HL-60 (cell line): ENCODE measurements at regions not wholly inside any gene's neighbourhood (a gene's known extent, or its start where the extent isn't known, plus 50 kb on each side); places are given as distances from the start of the nearest gene placed in this dataset.
"Not testable (repeated sequence)": the region's sequence is repeated elsewhere in the genome, so short reads cannot be mapped to it uniquely, and the experiment has no call there.

Source experiments
- POLR2AphosphoS5 ChIP-seq: IDR thresholded peaks from 2 replicates; pipeline ENCODE4 v1.6.1; 2012; ENCODE audit warnings: low read depth
- TF ChIP-seq, protein P1 (sequence below): IDR thresholded peaks from one replicate; pipeline ENCODE4 v1.5.1; 2011; ENCODE audit warnings: low read length, control low read depth, inconsistent platforms; ENCODE audit not compliant: insufficient read depth

DNA sequence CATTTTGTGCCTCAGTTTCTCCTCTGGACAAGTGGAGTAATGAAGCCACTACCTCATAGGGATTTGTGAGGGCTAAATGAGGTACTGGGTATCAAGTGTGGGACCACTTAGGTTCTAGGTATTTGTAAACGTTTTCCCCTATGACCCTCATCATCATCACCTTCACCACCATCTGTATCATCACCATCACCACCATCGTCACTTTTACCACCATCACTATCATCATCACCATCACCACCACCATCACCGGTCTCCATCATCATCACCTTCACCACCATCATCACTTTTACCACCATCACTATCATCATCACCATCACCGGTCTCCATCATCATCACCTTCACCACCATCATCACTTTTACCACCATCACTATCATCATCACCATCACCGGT lies 94.1 kb upstream of the GSE1 start:
- TF ChIP-seq, protein P1, sequence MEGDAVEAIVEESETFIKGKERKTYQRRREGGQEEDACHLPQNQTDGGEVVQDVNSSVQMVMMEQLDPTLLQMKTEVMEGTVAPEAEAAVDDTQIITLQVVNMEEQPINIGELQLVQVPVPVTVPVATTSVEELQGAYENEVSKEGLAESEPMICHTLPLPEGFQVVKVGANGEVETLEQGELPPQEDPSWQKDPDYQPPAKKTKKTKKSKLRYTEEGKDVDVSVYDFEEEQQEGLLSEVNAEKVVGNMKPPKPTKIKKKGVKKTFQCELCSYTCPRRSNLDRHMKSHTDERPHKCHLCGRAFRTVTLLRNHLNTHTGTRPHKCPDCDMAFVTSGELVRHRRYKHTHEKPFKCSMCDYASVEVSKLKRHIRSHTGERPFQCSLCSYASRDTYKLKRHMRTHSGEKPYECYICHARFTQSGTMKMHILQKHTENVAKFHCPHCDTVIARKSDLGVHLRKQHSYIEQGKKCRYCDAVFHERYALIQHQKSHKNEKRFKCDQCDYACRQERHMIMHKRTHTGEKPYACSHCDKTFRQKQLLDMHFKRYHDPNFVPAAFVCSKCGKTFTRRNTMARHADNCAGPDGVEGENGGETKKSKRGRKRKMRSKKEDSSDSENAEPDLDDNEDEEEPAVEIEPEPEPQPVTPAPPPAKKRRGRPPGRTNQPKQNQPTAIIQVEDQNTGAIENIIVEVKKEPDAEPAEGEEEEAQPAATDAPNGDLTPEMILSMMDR: not testable (repeated sequence)
- TF ChIP-seq POLR2AphosphoS5: not testable (repeated sequence)
